CD4-positive, alpha-beta T cell treated with Interleukin-6 at 100 ng/mL for 8 hours (primary cell): ENCODE measurements at regions not wholly inside any gene's neighbourhood (a gene's known extent, or its start where the extent isn't known, plus 50 kb on each side); places are given as distances from the start of the nearest gene placed in this dataset.

Experiments used
- DNase-seq: peaks from one replicate; pipeline ENCODE4 v3.0.0-alpha.2; 2020; ENCODE audit warnings: mixed read lengths, low spot score

- DNase-seq: no peak
Observed at GRCh38 chr9:4384750-4385149, 84.9 kb upstream of the GLIS3 start.

GRCh38 chr9:4382722-4383317, 83.0 kb upstream of the GLIS3 start:
- peak; percentile 25 for DNase-seq

- no peak for DNase-seq
Observed at GRCh38 chr9:4381744-4382143, 81.9 kb upstream of the GLIS3 start.

GRCh38 chr9:4380406-4380805, 80.5 kb upstream of the GLIS3 start:
- DNase-seq: no peak

GRCh38 chr9:4375424-4376200, 75.7 kb upstream of the GLIS3 start:
- DNase-seq: no peak

GRCh38 chr9:4371108-4371507, 71.2 kb upstream of the GLIS3 start:
- no peak for DNase-seq

- DNase-seq: no peak
Observed at GRCh38 chr9:4370501-4370900, 70.6 kb upstream of the GLIS3 start.

GRCh38 chr9:4366591-4367330, 66.9 kb upstream of the GLIS3 start:
- DNase-seq: peak; percentile 11

- DNase-seq: no peak
Observed at GRCh38 chr9:4365055-4365454, 65.2 kb upstream of the GLIS3 start.

GRCh38 chr9:4362281-4362680, 62.4 kb upstream of the GLIS3 start:
- no peak for DNase-seq

- no peak for DNase-seq
Observed at GRCh38 chr9:4359016-4359415, 59.1 kb upstream of the GLIS3 start.

- DNase-seq: no peak
Observed at GRCh38 chr9:4357929-4358328, 58.1 kb upstream of the GLIS3 start.

- no peak for DNase-seq
Observed at GRCh38 chr9:4356306-4356705, 56.4 kb upstream of the GLIS3 start.

GRCh38 chr9:4353236-4353635, 53.4 kb upstream of the GLIS3 start:
- DNase-seq: no peak

GRCh38 chr9:4349816-4350418, 50.0 kb upstream of the GLIS3 start:
- DNase-seq: no peak
